GM18498 (cell line): ENCODE measurements at regions not wholly inside any gene's neighbourhood (a gene's known extent, or its start where the extent isn't known, plus 50 kb on each side); places are given as distances from the start of the nearest gene placed in this dataset.
"Not testable (repeated sequence)": the region's sequence is repeated elsewhere in the genome, so short reads cannot be mapped to it uniquely, and the experiment has no call there.

Experiments
- ATAC-seq: cut with Tn5 transposase; IDR thresholded peaks from one replicate; pipeline ENCODE4 v1.9.1; 2021; ENCODE audit warnings: mild to moderate bottlenecking, moderate library complexity; ENCODE audit not compliant: unreplicated experiment

DNA sequence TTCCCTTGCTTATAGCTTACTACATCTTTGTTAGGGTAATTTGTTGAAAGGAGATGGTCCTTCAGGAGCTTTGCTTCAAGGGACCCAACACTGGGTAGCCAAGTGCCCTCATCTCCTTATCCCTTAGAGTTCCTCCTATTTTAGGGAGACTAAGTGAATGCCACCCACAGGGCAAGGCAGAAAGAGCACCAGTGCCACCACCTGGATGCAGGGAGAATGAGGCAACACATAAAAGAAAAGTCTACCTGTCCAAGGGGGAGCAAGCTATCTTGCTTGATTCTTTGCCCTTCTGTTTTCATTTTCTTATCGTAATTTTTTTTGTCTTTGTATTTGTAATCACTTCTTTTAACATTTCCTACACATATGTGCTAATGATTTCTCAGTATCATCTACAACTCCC lies 205.5 kb downstream of the NPR3 start:
- no peak for ATAC-seq

- no peak for ATAC-seq
Observed at GRCh38 chr5:32928761-32929160, 217.6 kb downstream of the NPR3 start.

GRCh38 chr5:32931438-32931837 lies 220.3 kb downstream of the NPR3 start:
- ATAC-seq: not testable (repeated sequence)

GRCh38 chr5:32932241-32932935 lies 221.3 kb downstream of the NPR3 start:
- no peak for ATAC-seq

DNA sequence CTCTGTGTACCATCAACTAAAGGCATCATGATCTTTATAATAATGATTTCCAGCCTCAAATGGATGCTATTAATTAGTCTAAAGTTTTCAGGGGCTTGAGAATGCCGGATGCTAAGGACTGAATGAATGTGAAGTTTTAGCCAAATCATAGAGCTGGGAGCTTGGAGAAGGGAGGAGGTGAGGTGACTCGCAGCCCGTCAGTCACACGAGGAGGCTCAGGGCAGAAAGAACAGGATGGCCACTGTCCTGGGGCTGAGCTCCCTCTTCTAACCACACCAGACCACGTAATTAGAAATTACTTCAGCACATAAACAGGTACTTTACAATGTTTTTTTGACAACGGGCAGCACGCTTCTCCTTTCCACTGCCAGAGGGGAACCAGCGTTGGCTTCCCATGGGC lies 222.6 kb downstream of the NPR3 start:
- ATAC-seq: no peak

DNA sequence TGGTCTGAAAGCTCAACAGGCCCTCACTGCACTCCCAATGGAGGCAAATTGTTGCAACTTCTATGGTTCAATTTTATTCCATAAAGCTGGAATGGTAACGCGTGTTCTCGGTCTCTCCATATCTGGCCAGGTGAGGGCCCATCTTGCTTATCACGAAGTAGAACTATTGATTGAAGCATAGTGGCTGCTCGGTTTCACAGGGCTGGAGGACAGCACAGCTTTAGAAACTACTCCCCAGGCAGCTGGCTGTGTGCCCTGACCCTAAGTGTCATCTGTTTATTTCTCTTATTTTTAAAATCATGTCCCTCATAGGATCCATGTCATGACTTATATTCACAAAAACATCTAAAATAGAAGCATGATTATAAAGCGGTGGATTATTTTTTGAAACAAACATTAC lies 223.4 kb downstream of the NPR3 start:
- ATAC-seq: no peak

DNA sequence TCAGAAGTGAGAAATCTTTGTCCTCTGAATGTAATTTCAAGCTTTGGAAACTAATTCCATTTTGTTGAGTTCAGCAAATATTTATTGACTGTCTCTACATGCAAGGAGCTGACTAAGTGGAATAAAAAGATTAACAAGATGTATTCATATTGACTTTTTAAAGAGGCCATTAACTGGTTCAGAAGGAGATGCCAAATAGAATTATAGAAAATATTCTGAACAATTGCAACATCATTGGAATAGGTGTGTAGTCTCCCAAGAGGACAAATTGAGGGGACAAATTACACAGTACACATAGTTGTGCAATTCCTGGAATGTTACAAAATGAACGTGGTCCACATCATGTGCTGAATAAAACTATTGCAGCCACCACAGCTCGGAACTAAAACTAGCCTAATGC lies 224.2 kb downstream of the NPR3 start:
- ATAC-seq: no peak

DNA sequence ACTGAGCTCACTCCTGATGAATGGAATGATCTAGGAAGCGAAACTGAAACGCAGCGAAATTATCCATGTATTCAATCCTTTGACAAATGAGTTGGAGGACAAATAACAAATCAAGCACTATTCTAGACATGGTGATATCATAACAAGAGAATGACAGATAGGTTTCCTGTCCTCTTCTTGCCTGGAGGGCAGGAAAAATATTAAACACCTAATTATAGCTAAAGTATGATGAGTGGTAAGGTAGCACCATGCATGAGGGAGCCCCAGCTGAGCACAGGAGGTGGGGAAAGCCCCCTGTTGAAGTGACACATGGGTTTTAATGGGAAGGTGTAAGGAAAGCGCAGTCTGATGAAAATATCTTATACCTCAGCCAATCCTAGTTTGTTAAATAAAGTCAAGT lies 225.2 kb downstream of the NPR3 start:
- ATAC-seq: no peak

DNA sequence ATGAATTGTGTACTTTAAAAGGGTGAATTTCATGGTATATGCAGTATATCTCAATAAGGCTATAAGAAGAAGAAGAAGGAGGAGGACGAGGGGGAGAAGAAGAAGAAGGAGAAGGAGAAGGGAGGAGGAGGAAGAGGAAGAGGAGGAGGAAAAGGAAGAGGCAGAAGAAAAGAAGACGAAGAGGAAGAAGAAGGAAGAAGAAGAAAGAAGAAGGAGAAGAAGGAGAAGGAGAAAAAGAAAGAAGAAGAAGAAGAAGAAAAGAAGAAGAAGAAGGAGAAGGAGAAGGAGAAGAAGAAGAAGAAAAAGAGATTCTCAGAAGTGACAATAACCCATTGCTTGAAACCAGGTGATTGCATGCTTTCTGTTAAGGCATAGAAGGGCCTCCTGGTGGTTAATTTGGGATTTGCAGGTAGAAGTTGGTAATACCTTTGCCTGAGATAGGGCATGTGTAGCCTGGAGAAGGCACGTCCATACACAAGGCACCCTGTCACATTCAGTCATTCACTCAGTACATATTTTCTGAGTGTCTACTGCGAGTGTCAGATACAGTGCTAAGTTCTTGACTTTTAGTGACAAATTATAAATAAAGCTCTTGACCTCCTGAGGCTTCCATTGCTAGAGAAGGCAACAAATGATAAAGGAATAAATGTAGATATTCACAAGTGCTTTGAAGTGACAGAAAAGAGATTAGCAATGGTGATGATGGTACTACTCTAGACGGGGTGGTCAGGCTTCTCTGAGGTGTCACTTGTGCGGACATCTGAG lies 231.3 kb downstream of the NPR3 start:
- peak; percentile 83 for ATAC-seq

DNA sequence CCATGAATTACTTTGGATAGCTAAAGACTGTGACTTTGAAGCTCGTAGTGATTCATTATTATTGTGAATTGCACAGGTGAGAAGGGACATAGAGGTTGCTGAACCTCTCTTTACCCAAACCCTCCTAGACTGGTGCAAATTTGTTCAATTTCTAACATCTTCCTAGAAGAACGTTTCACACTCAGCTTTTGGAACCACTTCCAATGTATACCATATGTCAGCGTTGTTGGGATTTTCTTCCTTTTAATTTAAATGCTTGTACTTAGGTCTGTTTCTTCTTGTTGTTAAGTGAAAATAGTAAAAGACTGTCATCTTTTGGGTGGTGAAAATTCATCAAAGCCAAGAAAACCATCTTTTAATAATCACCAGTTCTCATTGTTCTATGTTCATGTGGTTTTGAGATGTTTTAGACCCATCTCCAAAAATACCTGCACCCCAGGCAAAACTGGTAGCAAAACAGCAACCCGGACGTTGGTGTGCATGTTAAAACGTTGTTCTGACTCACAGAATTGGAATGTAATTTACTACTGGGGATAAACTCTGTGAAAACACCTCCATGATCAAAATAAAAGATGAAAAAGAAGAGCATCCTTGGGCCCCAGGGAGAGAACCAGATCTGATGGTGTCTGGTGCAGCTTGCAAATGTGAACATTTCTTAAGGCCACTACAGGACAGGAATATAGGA lies 238.3 kb downstream of the NPR3 start:
- ATAC-seq: no peak

DNA sequence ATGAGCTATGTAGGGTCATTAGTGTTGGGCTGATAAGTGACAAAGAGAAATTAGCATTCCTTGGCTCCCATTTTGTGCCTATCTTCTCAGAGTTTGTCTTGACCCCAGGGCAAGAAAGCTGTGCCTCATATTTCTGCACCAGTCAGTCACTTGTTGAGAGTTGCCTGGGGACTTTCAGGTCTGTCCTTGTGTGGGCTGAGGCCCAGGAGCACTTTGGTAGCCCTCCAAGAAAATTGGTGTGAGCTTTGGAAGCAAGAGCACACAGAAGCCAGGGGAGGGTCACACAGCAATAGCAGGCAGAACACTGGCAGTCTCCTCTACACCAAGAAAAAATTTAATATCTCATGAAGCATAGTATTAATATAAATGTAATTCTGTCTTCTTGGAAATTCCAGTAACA lies 239.9 kb downstream of the NPR3 start:
- ATAC-seq: no peak

DNA sequence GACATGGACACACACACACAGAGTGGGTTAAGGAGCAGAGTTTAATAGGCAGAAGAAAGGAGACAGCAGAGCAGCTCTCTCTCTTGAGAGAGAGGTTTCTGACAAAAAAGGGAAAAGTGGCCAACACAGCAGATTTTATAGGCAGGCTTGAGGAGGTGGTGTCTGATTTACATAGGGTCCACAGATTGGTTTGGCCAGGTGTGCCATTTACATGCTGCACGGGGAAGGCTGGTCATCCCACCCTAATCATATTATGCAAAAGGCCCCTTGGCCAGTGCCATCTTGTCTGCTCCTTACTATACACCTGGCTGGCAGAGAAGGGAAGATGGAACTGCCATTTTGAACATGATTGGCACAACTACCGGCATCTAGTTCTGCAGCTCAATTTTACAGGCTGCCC lies 240.8 kb downstream of the NPR3 start:
- ATAC-seq: no peak

DNA sequence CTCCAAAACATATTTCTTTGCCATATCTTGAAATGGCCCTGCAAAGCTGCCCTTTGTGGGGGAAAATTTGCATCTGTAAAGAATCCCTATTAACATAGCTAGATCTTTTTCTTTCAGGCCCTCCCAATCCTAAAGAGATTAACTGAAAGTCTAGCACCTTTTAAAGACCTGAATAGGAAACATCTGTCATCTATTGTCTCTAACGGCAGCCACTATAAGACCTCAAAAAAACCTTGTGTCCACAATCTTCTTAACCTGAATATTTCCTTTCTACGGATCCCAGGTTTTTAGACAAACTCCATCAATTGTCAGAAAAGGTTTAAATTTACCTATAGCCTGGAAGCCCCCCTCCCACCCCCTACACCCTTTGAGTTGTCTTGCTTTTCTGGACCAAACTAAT lies 241.3 kb downstream of the NPR3 start:
- ATAC-seq: not testable (repeated sequence)

- no peak for ATAC-seq
Observed at GRCh38 chr5:32953694-32954093, 242.6 kb downstream of the NPR3 start.

DNA sequence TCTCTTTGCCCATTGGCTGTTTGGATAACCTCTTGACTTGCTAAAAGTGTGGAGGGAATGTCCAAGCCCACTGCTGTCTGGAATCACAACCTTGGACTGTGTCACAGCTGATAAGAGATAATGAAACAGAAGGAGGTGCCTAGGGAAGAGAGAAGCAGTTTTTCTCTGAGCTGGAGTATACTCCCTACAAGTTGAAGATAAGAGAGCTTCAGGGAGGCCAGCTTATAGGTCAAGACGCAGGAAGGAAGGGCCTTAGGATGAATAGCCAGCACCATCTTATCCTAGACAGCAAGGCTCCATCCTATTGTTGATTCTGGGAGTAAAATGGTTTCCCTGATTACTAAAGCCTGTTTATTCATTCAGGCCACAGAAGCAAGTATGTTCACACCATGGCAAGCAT lies 244.7 kb downstream of the NPR3 start:
- no peak for ATAC-seq

DNA sequence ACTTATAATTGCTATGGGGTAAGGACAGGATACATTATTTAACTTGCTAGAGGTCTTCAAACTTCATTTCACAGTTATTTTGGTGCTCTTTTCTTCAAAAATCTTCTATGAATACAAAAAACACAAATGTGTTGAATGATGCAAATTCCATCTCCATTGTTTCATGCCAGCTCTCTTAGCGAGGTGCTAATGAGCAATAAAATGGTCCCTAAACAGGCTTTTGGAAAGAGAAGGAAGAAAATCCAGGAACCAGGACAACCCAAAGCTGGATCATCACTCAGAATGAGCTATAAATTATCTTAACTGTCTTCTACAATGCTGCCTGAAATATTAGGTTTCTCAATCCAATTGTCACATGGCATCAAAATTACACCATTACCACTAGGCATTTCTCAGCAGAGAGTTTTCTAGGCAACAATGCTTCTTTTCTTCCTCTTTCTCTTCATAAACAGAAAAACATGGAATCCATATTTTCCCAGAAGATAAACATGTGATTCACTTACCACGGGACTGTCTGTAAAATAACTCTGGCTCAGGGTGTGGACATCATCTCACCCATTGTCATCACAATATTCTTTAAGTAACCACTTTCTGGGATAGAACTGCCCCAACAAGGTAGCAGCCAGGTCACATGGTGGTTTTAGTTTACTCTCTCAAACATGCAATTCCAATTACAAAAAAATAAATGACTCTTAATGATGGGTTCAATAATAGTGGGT lies 249.4 kb downstream of the NPR3 start:
- no peak for ATAC-seq

DNA sequence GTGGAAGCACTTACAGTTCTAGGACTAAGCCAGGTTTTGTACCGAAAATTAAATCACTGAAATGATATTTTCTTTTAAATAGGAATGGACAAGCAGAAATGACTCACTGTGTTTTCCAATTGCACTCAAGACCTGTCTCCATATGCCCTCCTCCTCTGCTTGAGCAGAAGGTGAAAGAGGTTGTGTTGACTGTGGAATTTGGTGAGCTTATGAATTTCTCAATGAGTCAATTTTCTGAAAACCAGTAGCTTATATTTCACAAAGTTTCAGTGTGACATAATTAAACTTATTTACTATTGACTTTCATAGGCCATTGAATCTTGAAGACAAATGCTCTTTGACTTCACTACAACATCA lies 249.9 kb downstream of the NPR3 start:
- no peak for ATAC-seq

- no peak for ATAC-seq
Observed at GRCh38 chr5:32964261-32964660, 253.1 kb downstream of the NPR3 start.

DNA sequence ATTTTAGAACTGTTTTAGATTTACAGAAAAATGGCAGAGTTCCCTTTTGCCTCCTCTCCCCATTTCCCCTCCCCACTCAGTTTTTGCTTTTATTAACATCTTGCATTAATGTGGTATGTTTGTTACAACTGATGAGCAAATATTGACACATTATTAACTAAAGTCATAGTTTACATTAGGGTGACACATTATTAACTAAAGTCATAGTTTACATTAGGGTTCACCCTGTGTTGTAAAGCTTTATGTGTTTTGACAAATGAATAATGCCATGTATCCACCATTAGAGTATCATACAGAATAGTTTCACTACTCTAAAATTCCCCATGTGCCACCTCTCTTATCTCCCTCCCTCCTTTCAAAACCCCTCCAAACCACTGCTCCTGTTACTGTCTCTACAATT lies 262.5 kb downstream of the NPR3 start:
- ATAC-seq: no peak

GRCh38 chr5:32975656-32976375 lies 264.7 kb downstream of the NPR3 start:
- no peak for ATAC-seq

DNA sequence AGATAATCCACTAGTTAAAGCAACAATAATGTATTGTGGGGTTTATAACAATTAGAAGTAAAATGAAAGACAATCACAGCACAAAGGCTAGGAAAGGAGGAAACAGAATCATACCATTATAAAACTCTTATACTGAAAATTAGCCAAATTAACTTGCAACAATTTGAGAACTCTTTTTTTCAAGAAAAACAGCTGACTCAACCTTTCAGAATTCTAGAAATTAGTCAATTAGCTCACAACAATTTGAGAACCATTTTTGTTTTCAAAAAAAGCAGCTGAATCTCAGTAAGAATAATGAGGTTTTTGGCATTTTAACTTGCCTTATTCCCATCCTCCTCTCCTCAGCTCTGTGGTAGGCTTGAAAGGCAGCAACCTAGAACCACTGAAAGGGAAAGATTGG lies 269.9 kb downstream of the NPR3 start:
- no peak for ATAC-seq
